Head of caudate nucleus (tissue), 42 donors: ENCODE measurements at regions not wholly inside any gene's neighbourhood (a gene's known extent, or its start where the extent isn't known, plus 50 kb on each side); places are given as distances from the start of the nearest gene placed in this dataset.
"Not testable (repeated sequence)": the region's sequence is repeated elsewhere in the genome, so short reads cannot be mapped to it uniquely, and the experiment has no call there.

Source experiments
- DNase-seq, 42 donors: peaks; one replicate each; pipeline versions ENCODE4 v3.0.0 to v3.0.0-alpha.2; 2020 to 2021; ENCODE audit warnings: mixed read lengths in 7 of 42
- intact Hi-C: fragments of 100-400 bp; cut with DNase I; formaldehyde crosslinking; loops from one replicate; pipeline ENCODE4 v1.15.0; 2022

GRCh38 chr20:48377940-48378339 lies 449.9 kb downstream of the PREX1 start:
- intact Hi-C loops = no loop called here
- no peak for DNase-seq

GRCh38 chr20:48375804-48376203 lies 452.0 kb downstream of the PREX1 start:
- intact Hi-C loops = no loop called here
- no peak for DNase-seq

GRCh38 chr20:48374991-48375595 lies 452.7 kb downstream of the PREX1 start:
- no peak for DNase-seq
- intact Hi-C loops = no loop called here

GRCh38 chr20:48374031-48374907 lies 453.5 kb downstream of the PREX1 start:
- DNase-seq = peak in 34 of 42 donors; percentile 15 to 69 (median 35)
- intact Hi-C loops = not testable (repeated sequence)

- intact Hi-C loops = no loop called here
These were observed 454.3 kb downstream of the PREX1 start for GRCh38 chr20:48373555-48373934.

GRCh38 chr20:48372851-48373554 lies 454.8 kb downstream of the PREX1 start:
- intact Hi-C loops = not testable (repeated sequence)
- peak in 1 of 42 donors; percentile 51 for DNase-seq

More at GRCh38 chr20:48373555-48373934, 454.3 kb downstream of the PREX1 start:
- DNase-seq = no peak

GRCh38 chr20:48371211-48371610 lies 456.6 kb downstream of the PREX1 start:
- DNase-seq = no peak
- intact Hi-C loops = no loop called here

GRCh38 chr20:48368580-48369021 lies 459.2 kb downstream of the PREX1 start:
- intact Hi-C loops = not testable (repeated sequence)
- peak in 18 of 42 donors; percentile 9 to 70 (median 29) for DNase-seq

GRCh38 chr20:48367541-48368358 lies 460.0 kb downstream of the PREX1 start:
- intact Hi-C loops = not testable (repeated sequence)
- DNase-seq = peak in 1 of 42 donors; percentile 25

- intact Hi-C loops = no loop called here
- no peak for DNase-seq
These were observed 461.6 kb downstream of the PREX1 start for GRCh38 chr20:48366230-48366629.

GRCh38 chr20:48364688-48365421 lies 462.9 kb downstream of the PREX1 start:
- intact Hi-C loops = no loop called here
- no peak for DNase-seq

GRCh38 chr20:48364055-48364454 lies 463.7 kb downstream of the PREX1 start:
- intact Hi-C loops = no loop called here
- no peak for DNase-seq

- DNase-seq = no peak
- intact Hi-C loops = no loop called here
These were observed 467.3 kb downstream of the PREX1 start for GRCh38 chr20:48360342-48360975.

GRCh38 chr20:48359692-48360341 lies 468.0 kb downstream of the PREX1 start:
- DNase-seq = no peak
- intact Hi-C loops = no loop called here

- DNase-seq, intact Hi-C loops: not testable (repeated sequence)
These were observed 468.8 kb downstream of the PREX1 start for GRCh38 chr20:48359055-48359390.

- no peak for DNase-seq
- intact Hi-C loops = no loop called here
These were observed 469.4 kb downstream of the PREX1 start for GRCh38 chr20:48358176-48359054.
